ENCODE measurements at regions not wholly inside any gene's neighbourhood (a gene's known extent, or its start where the extent isn't known, plus 50 kb on each side); places are given as distances from the start of the nearest gene placed in this dataset.

GRCh38 chr10:130230036-130230435 is 93.8 kb downstream of the GLRX3 start:
- no peak for DNase-seq (ENCODE audit: low spot score)

GRCh38 chr10:130230611-130231010 is 94.4 kb downstream of the GLRX3 start:
- no peak for DNase-seq (ENCODE audit: low spot score)

GRCh38 chr10:130231251-130231741 is 95.1 kb downstream of the GLRX3 start:
- DNase-seq (ENCODE audit: low spot score), result no peak

- no peak for DNase-seq (ENCODE audit: low spot score)
Measured at GRCh38 chr10:130232166-130233034, 96.2 kb downstream of the GLRX3 start.

GRCh38 chr10:130233035-130233360 is 96.8 kb downstream of the GLRX3 start:
- DNase-seq (ENCODE audit: low spot score), result no peak

GRCh38 chr10:130233426-130233825 is 97.2 kb downstream of the GLRX3 start:
- no peak for DNase-seq (ENCODE audit: low spot score)

- no peak for DNase-seq (ENCODE audit: low spot score)
Measured at GRCh38 chr10:130234171-130234965, 98.2 kb downstream of the GLRX3 start.

GRCh38 chr10:130236711-130237110 is 100.5 kb downstream of the GLRX3 start:
- no peak for DNase-seq (ENCODE audit: low spot score)

GRCh38 chr10:130240409-130240808 is 104.2 kb downstream of the GLRX3 start:
- no peak for DNase-seq (ENCODE audit: low spot score)

GRCh38 chr10:130242513-130242912 is 106.3 kb downstream of the GLRX3 start:
- no peak for DNase-seq (ENCODE audit: low spot score)

GRCh38 chr10:130243015-130243414 is 106.8 kb downstream of the GLRX3 start:
- peak; percentile 6 for DNase-seq (ENCODE audit: low spot score)

GRCh38 chr10:130244031-130244927 is 108.1 kb downstream of the GLRX3 start:
- DNase-seq (ENCODE audit: low spot score), result no peak

- DNase-seq (ENCODE audit: low spot score), result no peak
Measured at GRCh38 chr10:130244928-130245495, 108.8 kb downstream of the GLRX3 start.

- no peak for DNase-seq (ENCODE audit: low spot score)
Measured at GRCh38 chr10:130246113-130246512, 109.9 kb downstream of the GLRX3 start.

GRCh38 chr10:130250127-130250526 is 113.9 kb downstream of the GLRX3 start:
- no peak for DNase-seq (ENCODE audit: low spot score)

- no peak for DNase-seq (ENCODE audit: low spot score)
Measured at GRCh38 chr10:130251766-130252165, 115.6 kb downstream of the GLRX3 start.

- no peak for DNase-seq (ENCODE audit: low spot score)
Measured at GRCh38 chr10:130254243-130254642, 118.1 kb downstream of the GLRX3 start.

GRCh38 chr10:130254662-130255061 is 118.5 kb downstream of the GLRX3 start:
- DNase-seq (ENCODE audit: low spot score), result peak; percentile 21

- no peak for DNase-seq (ENCODE audit: low spot score)
Measured at GRCh38 chr10:130255777-130256176, 119.6 kb downstream of the GLRX3 start.

- no peak for DNase-seq (ENCODE audit: low spot score)
Measured at GRCh38 chr10:130257897-130258296, 121.7 kb downstream of the GLRX3 start.

- no peak for DNase-seq (ENCODE audit: low spot score)
Measured at GRCh38 chr10:130259380-130259779, 123.2 kb downstream of the GLRX3 start.

- DNase-seq (ENCODE audit: low spot score), result no peak
Measured at GRCh38 chr10:130261306-130261705, 125.1 kb downstream of the GLRX3 start.

Measured in activated CD4-positive, alpha-beta T cell treated with anti-CD3 and anti-CD28 coated beads, Interleukin-2, Interleukin-4, amounts not matched to agents 100 ng/mL and 50 ng/mL, durations not matched to agents 16 hours and 8 hours (primary cell).